K562 (cell line): ENCODE measurements at regions not wholly inside any gene's neighbourhood (a gene's known extent, or its start where the extent isn't known, plus 50 kb on each side); places are given as distances from the start of the nearest gene placed in this dataset.

Experiments used
- CBFB ChIP-seq: sonication (generic); formaldehyde crosslinking; IDR thresholded peaks from 2 replicates; pipeline ENCODE4 v1.4.0; 2020; ENCODE audit warnings: mild to moderate bottlenecking, missing genetic modification reagents
- CEBPG ChIP-seq, 3 experiments: fragments of 200-800 bp in 1 of 3; sonication (Bioruptor generic) in 1 of 3; sonication (generic) in 1 of 3; formaldehyde crosslinking in 1 of 3; IDR thresholded peaks in 2 of 3; conservative IDR thresholded peaks in 1 of 3; 2 replicates each; pipeline versions ENCODE4 v1.6.1 to v1.8.0; 2016 to 2022; ENCODE audit warnings: missing compliant biosample characterization in 2 of 3, missing genetic modification characterization in 2 of 3, mild to moderate bottlenecking in 1 of 3, missing genetic modification reagents in 1 of 3
- MAFK ChIP-seq: IDR thresholded peaks from 2 replicates; pipeline ENCODE4 v1.6.1; 2011; ENCODE audit warnings: low read length, improper control_type of control experiment
- MCM5 ChIP-seq: fragments of 450-650 bp; IDR thresholded peaks from 2 replicates; pipeline ENCODE4 v1.6.1; 2016; ENCODE audit warnings: low read depth
- NEUROD1 ChIP-seq: fragments of 150-350 bp; IDR thresholded peaks from 2 replicates; pipeline ENCODE4 v1.6.1; 2014; ENCODE audit warnings: borderline replicate concordance, low read length, low read depth; ENCODE audit not compliant: partially characterized antibody
- PML ChIP-seq: IDR thresholded peaks from 2 replicates; pipeline ENCODE4 v1.6.1; 2012; ENCODE audit warnings: low read length, inconsistent platforms
- RUNX1 ChIP-seq: sonication (generic); IDR thresholded peaks from 2 replicates; pipeline ENCODE4 v1.6.1; 2016; ENCODE audit warnings: antibody characterized with exemption, low read depth
- ZFX ChIP-seq: sonication (generic); formaldehyde crosslinking; IDR thresholded peaks from 2 replicates; pipeline ENCODE4 v1.8.0; 2022; ENCODE audit warnings: mild to moderate bottlenecking, missing genetic modification reagents, moderate library complexity
- ZNF140 ChIP-seq: fragments of 250-450 bp; sonication (Bioruptor Pico); IDR thresholded peaks from 2 replicates; pipeline ENCODE4 v1.8.0; 2021; ENCODE audit warnings: moderate library complexity, mild to moderate bottlenecking, inconsistent platforms
- ZNF324 ChIP-seq: fragments of 250-450 bp; sonication (Bioruptor Pico); IDR thresholded peaks from 2 replicates; pipeline ENCODE4 v1.4.0; 2020; ENCODE audit warnings: mild to moderate bottlenecking
- TF ChIP-seq, protein P1 (sequence below): fragments of 150-350 bp; conservative IDR thresholded peaks from 2 replicates; pipeline ENCODE4 v1.6.1; 2014; ENCODE audit warnings: low read length
- TF ChIP-seq, protein P2 (sequence below): sonication (generic); formaldehyde crosslinking; IDR thresholded peaks from 2 replicates; pipeline ENCODE4 v1.8.0; 2022; ENCODE audit warnings: mild to moderate bottlenecking, missing genetic modification reagents, borderline replicate concordance
- TF ChIP-seq, protein P3 (sequence below): IDR thresholded peaks from 2 replicates; pipeline ENCODE4 v1.6.1; 2014; ENCODE audit warnings: antibody characterized with exemption

DNA sequence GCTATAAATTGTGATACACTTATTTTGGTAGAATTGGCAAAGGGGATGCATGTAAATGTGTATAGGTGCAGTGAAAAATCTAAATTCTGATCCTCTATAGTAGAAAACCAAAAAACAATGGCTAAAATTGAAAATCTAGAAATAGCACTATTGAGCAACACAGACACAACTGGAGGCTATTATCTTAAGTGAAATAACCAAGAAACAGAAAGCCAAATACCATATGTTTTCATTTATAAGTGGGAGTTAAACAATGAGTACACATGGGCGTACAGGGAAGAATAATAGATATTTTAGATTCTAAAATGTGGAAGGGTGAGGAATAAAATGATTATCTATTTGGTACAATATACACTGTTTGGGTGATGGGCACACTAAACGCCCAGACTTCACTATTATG lies 183.2 kb upstream of the TUSC1 start (continued):
- TF ChIP-seq, protein P1, sequence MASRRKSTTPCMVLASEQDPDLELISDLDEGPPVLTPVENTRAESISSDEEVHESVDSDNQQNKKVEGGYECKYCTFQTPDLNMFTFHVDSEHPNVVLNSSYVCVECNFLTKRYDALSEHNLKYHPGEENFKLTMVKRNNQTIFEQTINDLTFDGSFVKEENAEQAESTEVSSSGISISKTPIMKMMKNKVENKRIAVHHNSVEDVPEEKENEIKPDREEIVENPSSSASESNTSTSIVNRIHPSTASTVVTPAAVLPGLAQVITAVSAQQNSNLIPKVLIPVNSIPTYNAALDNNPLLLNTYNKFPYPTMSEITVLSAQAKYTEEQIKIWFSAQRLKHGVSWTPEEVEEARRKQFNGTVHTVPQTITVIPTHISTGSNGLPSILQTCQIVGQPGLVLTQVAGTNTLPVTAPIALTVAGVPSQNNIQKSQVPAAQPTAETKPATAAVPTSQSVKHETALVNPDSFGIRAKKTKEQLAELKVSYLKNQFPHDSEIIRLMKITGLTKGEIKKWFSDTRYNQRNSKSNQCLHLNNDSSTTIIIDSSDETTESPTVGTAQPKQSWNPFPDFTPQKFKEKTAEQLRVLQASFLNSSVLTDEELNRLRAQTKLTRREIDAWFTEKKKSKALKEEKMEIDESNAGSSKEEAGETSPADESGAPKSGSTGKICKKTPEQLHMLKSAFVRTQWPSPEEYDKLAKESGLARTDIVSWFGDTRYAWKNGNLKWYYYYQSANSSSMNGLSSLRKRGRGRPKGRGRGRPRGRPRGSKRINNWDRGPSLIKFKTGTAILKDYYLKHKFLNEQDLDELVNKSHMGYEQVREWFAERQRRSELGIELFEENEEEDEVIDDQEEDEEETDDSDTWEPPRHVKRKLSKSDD, result no peak
- TF ChIP-seq PML, result no peak
- no peak for TF ChIP-seq CBFB
- no peak for TF ChIP-seq CEBPG (CRISPR knock-in tag; IDR thresholded peaks at IDR 0.05)
- no peak for TF ChIP-seq CEBPG (tag; conservative IDR thresholded peaks at IDR 0.05 in 1 of 2, IDR thresholded peaks at IDR 0.05 in 1 of 2)
- TF ChIP-seq ZFX (CRISPR knock-in tag), result no peak
- TF ChIP-seq ZNF140 (CRISPR knock-in tag), result no peak
- TF ChIP-seq, protein P2, sequence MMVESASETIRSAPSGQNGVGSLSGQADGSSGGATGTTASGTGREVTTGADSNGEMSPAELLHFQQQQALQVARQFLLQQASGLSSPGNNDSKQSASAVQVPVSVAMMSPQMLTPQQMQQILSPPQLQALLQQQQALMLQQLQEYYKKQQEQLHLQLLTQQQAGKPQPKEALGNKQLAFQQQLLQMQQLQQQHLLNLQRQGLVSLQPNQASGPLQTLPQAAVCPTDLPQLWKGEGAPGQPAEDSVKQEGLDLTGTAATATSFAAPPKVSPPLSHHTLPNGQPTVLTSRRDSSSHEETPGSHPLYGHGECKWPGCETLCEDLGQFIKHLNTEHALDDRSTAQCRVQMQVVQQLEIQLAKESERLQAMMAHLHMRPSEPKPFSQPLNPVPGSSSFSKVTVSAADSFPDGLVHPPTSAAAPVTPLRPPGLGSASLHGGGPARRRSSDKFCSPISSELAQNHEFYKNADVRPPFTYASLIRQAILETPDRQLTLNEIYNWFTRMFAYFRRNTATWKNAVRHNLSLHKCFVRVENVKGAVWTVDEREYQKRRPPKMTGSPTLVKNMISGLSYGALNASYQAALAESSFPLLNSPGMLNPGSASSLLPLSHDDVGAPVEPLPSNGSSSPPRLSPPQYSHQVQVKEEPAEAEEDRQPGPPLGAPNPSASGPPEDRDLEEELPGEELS (CRISPR knock-in tag), result no peak
- TF ChIP-seq, protein P3, sequence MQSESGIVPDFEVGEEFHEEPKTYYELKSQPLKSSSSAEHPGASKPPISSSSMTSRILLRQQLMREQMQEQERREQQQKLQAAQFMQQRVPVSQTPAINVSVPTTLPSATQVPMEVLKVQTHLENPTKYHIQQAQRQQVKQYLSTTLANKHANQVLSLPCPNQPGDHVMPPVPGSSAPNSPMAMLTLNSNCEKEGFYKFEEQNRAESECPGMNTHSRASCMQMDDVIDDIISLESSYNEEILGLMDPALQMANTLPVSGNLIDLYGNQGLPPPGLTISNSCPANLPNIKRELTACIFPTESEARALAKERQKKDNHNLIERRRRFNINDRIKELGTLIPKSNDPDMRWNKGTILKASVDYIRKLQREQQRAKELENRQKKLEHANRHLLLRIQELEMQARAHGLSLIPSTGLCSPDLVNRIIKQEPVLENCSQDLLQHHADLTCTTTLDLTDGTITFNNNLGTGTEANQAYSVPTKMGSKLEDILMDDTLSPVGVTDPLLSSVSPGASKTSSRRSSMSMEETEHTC, result no peak
- TF ChIP-seq NEUROD1, result no peak
- no peak for TF ChIP-seq MAFK
- TF ChIP-seq MCM5, result no peak
- TF ChIP-seq RUNX1, result no peak
- no peak for TF ChIP-seq ZNF324
